ENCODE measurements at regions not wholly inside any gene's neighbourhood (a gene's known extent, or its start where the extent isn't known, plus 50 kb on each side); places are given as distances from the start of the nearest gene placed in this dataset.

- TF ChIP-seq, protein P1, sequence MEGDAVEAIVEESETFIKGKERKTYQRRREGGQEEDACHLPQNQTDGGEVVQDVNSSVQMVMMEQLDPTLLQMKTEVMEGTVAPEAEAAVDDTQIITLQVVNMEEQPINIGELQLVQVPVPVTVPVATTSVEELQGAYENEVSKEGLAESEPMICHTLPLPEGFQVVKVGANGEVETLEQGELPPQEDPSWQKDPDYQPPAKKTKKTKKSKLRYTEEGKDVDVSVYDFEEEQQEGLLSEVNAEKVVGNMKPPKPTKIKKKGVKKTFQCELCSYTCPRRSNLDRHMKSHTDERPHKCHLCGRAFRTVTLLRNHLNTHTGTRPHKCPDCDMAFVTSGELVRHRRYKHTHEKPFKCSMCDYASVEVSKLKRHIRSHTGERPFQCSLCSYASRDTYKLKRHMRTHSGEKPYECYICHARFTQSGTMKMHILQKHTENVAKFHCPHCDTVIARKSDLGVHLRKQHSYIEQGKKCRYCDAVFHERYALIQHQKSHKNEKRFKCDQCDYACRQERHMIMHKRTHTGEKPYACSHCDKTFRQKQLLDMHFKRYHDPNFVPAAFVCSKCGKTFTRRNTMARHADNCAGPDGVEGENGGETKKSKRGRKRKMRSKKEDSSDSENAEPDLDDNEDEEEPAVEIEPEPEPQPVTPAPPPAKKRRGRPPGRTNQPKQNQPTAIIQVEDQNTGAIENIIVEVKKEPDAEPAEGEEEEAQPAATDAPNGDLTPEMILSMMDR (IDR thresholded peaks at IDR 0.05): no peak
- no peak for TF ChIP-seq EZH2 (IDR thresholded peaks at IDR 0.05)
These were observed 425.1 kb upstream of the SYT4 start for GRCh38 chr18:43702399-43702798.

All from neural progenitor cell (in vitro differentiated cells).